ENCODE measurements at regions not wholly inside any gene's neighbourhood (a gene's known extent, or its start where the extent isn't known, plus 50 kb on each side); places are given as distances from the start of the nearest gene placed in this dataset.

- TF ChIP-seq EZH2phosphoT487 (IDR thresholded peaks at IDR 0.05; ENCODE audit: low read length) = no peak
- no peak for TF ChIP-seq CTCF (IDR thresholded peaks at IDR 0.05; ENCODE audit: low read length)
Observed at GRCh38 chr6:141576751-141577150, 556.0 kb upstream of the GJE1 start.
